ENCODE measurements at regions not wholly inside any gene's neighbourhood (a gene's known extent, or its start where the extent isn't known, plus 50 kb on each side); places are given as distances from the start of the nearest gene placed in this dataset.

GRCh38 chr1:194598098-194598497, 1411.7 kb upstream of the B3GALT2 start:
- H3K36me3 Mint-ChIP-seq (ENCODE audit: low read depth) = no peaks in the 10 kb centered on the region
- H3K27me3 Mint-ChIP-seq (ENCODE audit: insufficient read depth) = peaks cover 1% of the 10 kb centered on the region; the same call in 1 of the 2 replicates
- no peaks in the 10 kb centered on the region for H3K9me3 Mint-ChIP-seq
- no peak overlapping the region for H3K4me3 Mint-ChIP-seq
- no peak overlapping the region for H3K27ac Mint-ChIP-seq
- no peak for DNase-seq
- H3K4me1 Mint-ChIP-seq (ENCODE audit: low read depth) = no peaks in the 10 kb centered on the region
- no peak for TF ChIP-seq CTCF (IDR thresholded peaks at IDR 0.05)

- no peak for DNase-seq
- Mint-ChIP-seq H3K27me3 (ENCODE audit: insufficient read depth) (no peaks in the 10 kb centered on the region), H3K4me3 (no peak overlapping the region), H3K4me1 (ENCODE audit: low read depth) (no peaks in the 10 kb centered on the region), H3K9me3 (peaks cover 13% of the 10 kb centered on the region), H3K36me3 (ENCODE audit: low read depth) (peaks cover 6% of the 10 kb centered on the region), H3K27ac (no peak overlapping the region)
- no peak for TF ChIP-seq CTCF (IDR thresholded peaks at IDR 0.05)
Measured at GRCh38 chr1:194586302-194586701, 1399.9 kb upstream of the B3GALT2 start.

GRCh38 chr1:194584052-194584451, 1397.6 kb upstream of the B3GALT2 start:
- no peak overlapping the region for H3K4me3 Mint-ChIP-seq
- H3K27ac Mint-ChIP-seq = no peak overlapping the region
- peaks cover 5% of the 10 kb centered on the region for H3K36me3 Mint-ChIP-seq (ENCODE audit: low read depth)
- H3K4me1 Mint-ChIP-seq (ENCODE audit: low read depth) = no peaks in the 10 kb centered on the region
- peaks cover 10% of the 10 kb centered on the region for H3K9me3 Mint-ChIP-seq
- H3K27me3 Mint-ChIP-seq (ENCODE audit: insufficient read depth) = no peaks in the 10 kb centered on the region
- no peak for DNase-seq
- TF ChIP-seq CTCF (IDR thresholded peaks at IDR 0.05) = no peak

GRCh38 chr1:194570476-194570875, 1384.1 kb upstream of the B3GALT2 start:
- DNase-seq = peak; percentile 0
- Mint-ChIP-seq H3K27me3 (ENCODE audit: insufficient read depth) (no peaks in the 10 kb centered on the region; the same call in 1 of the 2 replicates), H3K4me1 (ENCODE audit: low read depth) (no peaks in the 10 kb centered on the region), H3K9me3 (peaks cover 10% of the 10 kb centered on the region; the same call in 1 of the 2 replicates), H3K4me3 (no peak overlapping the region), H3K36me3 (ENCODE audit: low read depth) (no peaks in the 10 kb centered on the region), H3K27ac (no peak overlapping the region)
- no peak for TF ChIP-seq CTCF (IDR thresholded peaks at IDR 0.05)

- DNase-seq = no peak
- TF ChIP-seq CTCF (IDR thresholded peaks at IDR 0.05) = peak; percentile 38; the same call in 1 of the 2 replicates
- H3K4me3 Mint-ChIP-seq = no peak overlapping the region
- no peaks in the 10 kb centered on the region for H3K36me3 Mint-ChIP-seq (ENCODE audit: low read depth)
- no peak overlapping the region for H3K27ac Mint-ChIP-seq
- H3K27me3 Mint-ChIP-seq (ENCODE audit: insufficient read depth) = no peaks in the 10 kb centered on the region; the same call in 1 of the 2 replicates
- H3K9me3 Mint-ChIP-seq = peaks cover 10% of the 10 kb centered on the region; the same call in 1 of the 2 replicates
- no peaks in the 10 kb centered on the region for H3K4me1 Mint-ChIP-seq (ENCODE audit: low read depth)
Measured at GRCh38 chr1:194568610-194569009, 1382.2 kb upstream of the B3GALT2 start.

GRCh38 chr1:194548071-194548470, 1361.7 kb upstream of the B3GALT2 start:
- Mint-ChIP-seq H3K4me1 (ENCODE audit: low read depth) (no peaks in the 10 kb centered on the region), H3K27me3 (ENCODE audit: insufficient read depth) (no peaks in the 10 kb centered on the region; the same call in 1 of the 2 replicates), H3K9me3 (peaks cover 12% of the 10 kb centered on the region), H3K4me3 (no peak overlapping the region), H3K36me3 (ENCODE audit: low read depth) (no peaks in the 10 kb centered on the region), H3K27ac (no peak overlapping the region)
- no peak for TF ChIP-seq CTCF (IDR thresholded peaks at IDR 0.05)
- DNase-seq = no peak
